ENCODE measurements at regions not wholly inside any gene's neighbourhood (a gene's known extent, or its start where the extent isn't known, plus 50 kb on each side); places are given as distances from the start of the nearest gene placed in this dataset.
"Not testable (repeated sequence)": the region's sequence is repeated elsewhere in the genome, so short reads cannot be mapped to it uniquely, and the experiment has no call there.

DNA sequence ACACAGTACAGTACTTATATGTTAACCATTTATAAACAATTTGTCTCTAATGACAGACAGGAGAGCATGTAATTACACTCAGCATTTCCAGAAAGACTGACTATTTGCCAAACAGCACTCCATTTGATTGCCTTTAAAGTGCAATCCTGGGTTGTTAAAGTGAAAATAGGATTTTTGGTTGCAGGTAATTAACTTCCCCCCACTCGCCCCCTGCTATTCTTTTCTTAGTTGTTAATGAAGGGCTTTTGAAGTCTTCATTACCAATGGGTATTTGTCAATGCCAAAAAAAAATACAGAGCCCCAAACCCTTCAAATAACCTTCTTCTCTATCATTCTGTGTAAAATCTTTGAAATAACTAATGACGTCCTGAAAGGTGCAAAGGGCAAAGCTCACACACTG is 825.6 kb downstream of the STPG2 start:
- DNase-seq (ENCODE audit: low spot score): no peak
- in situ Hi-C loops (cut with HindIII; ENCODE audit: low sequenced_read_pairs): no loop called here

DNA sequence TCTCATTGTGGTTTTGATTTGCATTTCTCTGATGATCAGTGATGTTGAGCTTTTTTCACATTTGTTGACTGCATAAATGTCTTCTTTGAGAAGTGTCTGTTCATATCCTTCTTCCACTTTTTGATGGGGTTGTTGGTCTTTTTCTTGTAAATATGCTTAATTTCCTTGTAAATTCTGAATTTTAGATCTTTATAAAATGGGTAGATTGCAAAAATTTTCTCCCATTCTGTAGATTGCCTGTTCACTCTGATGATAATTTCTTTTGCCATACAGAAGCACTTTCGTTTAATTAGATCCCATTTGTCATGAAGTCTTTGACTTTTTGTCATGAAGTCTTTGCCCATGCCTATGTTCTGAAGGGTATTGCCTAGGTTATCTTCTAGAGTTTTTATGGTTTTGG is 817.5 kb downstream of the STPG2 start:
- DNase-seq (ENCODE audit: low spot score); in situ Hi-C loops (cut with HindIII; ENCODE audit: low sequenced_read_pairs): not testable (repeated sequence)

GRCh38 chr4:97330917-97331316 is 812.4 kb downstream of the STPG2 start:
- no peak for DNase-seq (ENCODE audit: low spot score)
- in situ Hi-C loops (cut with HindIII; ENCODE audit: low sequenced_read_pairs): no loop called here

- DNase-seq (ENCODE audit: low spot score): no peak
- in situ Hi-C loops (cut with HindIII; ENCODE audit: low sequenced_read_pairs): no loop called here
Measured at GRCh38 chr4:97334348-97334747, 808.9 kb downstream of the STPG2 start.

DNA sequence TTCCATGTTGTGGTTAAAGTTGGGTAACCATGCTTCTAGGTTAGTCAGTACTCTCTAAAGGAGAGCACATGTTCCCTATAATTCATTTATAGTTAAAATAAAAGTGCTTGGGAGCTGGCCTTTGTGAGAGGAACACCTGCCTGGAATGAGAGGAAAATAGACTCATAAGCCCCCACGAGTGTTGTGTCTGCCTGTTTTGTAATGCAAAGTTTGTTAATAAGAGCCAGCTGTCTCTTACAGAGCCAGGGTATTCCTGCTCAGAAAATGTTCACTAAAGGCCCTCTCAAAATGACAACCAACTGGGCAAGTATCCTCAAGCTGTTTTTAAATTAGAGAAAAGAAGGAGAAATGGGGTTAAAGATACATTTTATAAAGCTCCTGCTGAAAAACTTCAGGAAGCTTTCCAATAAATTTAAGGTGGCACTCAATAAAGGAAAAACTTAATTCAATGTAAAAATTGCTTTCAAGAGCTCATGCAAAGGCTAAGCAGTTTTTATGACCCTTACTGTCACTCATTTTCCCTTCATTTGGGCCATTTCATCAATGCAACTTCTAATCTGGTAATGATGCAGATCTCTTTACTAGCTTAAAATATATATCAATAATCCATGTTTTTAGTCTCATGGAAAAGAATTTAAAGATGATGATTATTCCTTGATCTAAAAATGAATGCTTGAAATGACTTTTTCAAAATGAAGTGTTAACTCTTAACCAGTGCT is 793.6 kb downstream of the STPG2 start:
- DNase-seq (ENCODE audit: low spot score): no peak
- in situ Hi-C loops (cut with HindIII; ENCODE audit: low sequenced_read_pairs): no loop called here

- no peak for DNase-seq (ENCODE audit: low spot score)
- in situ Hi-C loops (cut with HindIII; ENCODE audit: low sequenced_read_pairs): no loop called here
Measured at GRCh38 chr4:97353876-97354275, 789.4 kb downstream of the STPG2 start.

- in situ Hi-C loops (cut with HindIII; ENCODE audit: low sequenced_read_pairs): no loop called here
- no peak for DNase-seq (ENCODE audit: low spot score)
Measured at GRCh38 chr4:97359826-97360225, 783.5 kb downstream of the STPG2 start.

DNA sequence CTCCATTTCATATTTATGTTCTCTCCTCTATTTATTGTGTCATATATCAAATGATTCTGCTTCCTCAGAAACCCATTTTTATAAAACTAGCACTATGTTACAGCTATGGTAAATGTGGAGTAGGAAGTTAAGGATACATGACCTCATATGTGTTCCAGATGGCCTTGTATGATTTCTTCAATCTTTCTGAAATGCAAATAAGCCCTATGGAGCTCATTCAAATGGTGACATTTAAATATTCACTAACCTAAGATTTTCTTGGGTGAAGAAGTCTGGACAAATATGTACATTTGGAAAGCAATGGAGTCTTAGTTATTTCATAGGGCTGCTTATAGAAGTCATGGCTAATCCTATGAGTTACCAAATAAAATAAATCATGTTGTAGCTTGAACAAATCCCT is 782.5 kb downstream of the STPG2 start:
- no peak for DNase-seq (ENCODE audit: low spot score)
- in situ Hi-C loops (cut with HindIII; ENCODE audit: low sequenced_read_pairs): no loop called here

DNA sequence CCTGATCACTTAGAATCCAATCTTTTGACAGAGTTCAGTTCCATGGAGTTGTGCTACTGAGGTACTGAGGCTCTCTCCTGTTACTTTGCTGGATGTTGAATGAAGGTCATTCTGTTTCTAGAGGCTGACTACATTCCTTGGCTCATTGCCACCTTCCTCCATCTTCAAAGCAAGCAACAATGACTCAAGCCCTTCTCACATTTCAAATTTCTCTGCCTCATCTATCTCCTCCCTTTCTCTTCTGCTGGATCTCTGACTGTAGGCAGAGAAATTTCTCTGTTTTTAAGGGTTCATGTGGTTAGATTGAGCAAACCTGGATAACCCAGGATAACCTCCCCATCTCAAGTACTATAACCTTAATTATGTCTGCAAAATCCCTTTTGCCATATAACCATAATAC is 775.4 kb downstream of the STPG2 start:
- no peak for DNase-seq (ENCODE audit: low spot score)
- in situ Hi-C loops (cut with HindIII; ENCODE audit: low sequenced_read_pairs): no loop called here

DNA sequence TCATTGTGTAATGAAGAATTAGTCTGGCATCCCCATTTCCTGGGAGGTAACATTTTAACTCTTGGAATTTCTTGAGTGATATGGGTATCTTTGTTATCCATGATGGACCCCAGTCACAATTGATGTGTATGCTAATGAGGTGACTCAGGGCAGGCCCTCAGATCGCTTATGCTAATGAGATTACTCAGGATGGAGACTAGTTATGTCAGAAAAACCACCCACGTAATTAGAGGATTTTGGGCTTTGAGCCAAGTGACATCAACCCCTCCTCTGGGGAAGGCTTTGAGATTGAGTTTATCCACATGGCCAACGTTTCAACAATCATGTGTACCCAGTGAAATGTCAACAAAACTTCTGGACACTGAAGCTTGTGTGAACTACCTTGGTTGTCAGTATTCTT is 772.7 kb downstream of the STPG2 start:
- in situ Hi-C loops (cut with HindIII; ENCODE audit: low sequenced_read_pairs): no loop called here
- DNase-seq (ENCODE audit: low spot score): no peak

DNA sequence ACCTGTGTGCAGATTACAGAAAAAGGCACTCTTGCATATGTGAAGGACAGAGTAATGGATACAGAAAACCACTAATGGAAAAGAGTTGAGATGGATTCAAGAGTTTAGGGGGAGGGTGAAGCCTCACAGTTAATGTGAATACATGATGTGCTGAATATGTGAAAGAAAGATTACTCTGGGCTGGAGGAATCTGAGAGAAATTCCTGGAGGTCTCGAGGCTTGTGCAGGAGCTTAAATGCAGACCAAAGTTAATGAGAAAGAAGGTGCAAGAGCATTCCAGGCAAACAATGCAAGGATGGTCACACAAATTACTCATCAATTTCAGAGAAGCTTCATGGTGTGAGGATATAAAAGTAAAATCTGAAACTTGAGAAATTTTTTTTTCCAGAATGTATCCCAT is 768.8 kb downstream of the STPG2 start:
- in situ Hi-C loops (cut with HindIII; ENCODE audit: low sequenced_read_pairs): no loop called here
- DNase-seq (ENCODE audit: low spot score): no peak

- DNase-seq (ENCODE audit: low spot score): no peak
- in situ Hi-C loops (cut with HindIII; ENCODE audit: low sequenced_read_pairs): no loop called here
Measured at GRCh38 chr4:97386969-97387368, 756.3 kb downstream of the STPG2 start.

GRCh38 chr4:97394653-97395052 is 748.6 kb downstream of the STPG2 start:
- in situ Hi-C loops (cut with HindIII; ENCODE audit: low sequenced_read_pairs): no loop called here
- DNase-seq (ENCODE audit: low spot score): no peak

DNA sequence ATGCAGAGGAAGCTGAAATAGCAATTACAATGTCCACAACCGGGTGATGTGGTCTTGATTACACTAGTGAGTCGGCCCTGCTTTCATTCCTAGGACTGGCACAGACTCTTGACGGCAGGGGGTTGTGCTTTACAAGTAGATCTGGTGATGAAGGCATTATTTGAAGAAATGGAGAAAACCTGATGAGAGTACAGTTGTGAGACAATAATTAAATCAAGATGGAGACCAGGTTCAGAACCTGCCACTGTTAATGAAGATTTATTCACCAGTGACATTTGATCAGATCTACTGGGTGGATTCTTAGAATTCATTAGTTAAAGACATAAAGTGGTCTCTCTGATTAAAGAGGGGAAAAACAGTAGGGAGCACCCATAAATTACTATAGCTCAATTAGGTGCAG is 747.2 kb downstream of the STPG2 start:
- DNase-seq (ENCODE audit: low spot score): no peak
- in situ Hi-C loops (cut with HindIII; ENCODE audit: low sequenced_read_pairs): no loop called here

GRCh38 chr4:97396605-97397004 is 746.7 kb downstream of the STPG2 start:
- in situ Hi-C loops (cut with HindIII; ENCODE audit: low sequenced_read_pairs): no loop called here
- no peak for DNase-seq (ENCODE audit: low spot score)

DNA sequence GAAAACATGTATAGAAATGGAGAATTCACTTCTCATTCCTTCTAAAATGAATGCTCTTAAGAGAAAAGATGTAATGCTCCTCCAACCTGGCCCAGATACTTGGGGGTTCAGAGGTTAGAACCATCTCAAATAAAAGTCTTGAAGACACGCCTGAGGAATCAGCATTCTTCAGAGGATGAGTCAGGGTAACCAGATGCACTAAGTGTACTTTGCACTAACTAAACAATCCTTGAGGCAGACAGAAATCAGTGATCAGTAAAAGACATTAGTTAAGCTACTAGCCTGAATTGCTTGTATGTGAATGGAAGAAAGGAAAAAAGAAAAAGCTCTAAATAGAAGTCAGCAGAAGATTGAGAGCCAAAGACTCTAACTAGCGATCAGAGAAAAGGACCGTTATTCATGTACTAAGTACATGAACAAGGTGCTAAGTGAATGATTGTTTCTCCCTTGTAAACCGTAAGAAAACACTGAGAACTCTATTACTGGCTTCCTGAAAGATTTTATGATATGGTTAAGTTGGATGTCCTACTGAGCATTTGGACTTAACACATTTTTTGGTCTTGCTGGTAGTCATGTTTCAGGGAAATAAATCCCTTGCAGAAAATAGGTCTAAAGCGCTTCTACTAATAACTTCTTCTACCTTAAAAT is 738.3 kb downstream of the STPG2 start:
- in situ Hi-C loops (cut with HindIII; ENCODE audit: low sequenced_read_pairs): no loop called here
- no peak for DNase-seq (ENCODE audit: low spot score)

GRCh38 chr4:97411356-97411755 is 731.9 kb downstream of the STPG2 start:
- DNase-seq (ENCODE audit: low spot score): no peak
- in situ Hi-C loops (cut with HindIII; ENCODE audit: low sequenced_read_pairs): no loop called here

DNA sequence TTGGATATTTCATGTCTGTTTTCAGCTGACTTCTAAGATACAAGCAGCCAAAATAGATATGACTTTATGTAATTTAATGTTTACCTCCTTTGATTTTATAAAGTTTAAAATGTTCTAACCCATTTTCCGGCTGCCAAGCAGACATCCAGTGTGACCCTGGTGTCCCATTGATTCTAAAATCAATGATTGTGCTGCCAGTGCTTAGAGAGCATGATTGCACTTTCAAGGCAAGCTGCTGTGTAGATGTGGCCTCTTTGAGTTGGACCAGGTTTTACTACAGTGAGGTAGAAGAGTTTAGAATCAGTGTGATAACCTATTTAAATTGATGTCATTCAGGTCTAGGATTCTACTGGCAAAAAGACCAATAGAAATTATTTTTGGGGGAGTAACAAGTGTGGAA is 730.9 kb downstream of the STPG2 start:
- DNase-seq (ENCODE audit: low spot score): no peak
- in situ Hi-C loops (cut with HindIII; ENCODE audit: low sequenced_read_pairs): no loop called here

GRCh38 chr4:97414161-97414560 is 729.1 kb downstream of the STPG2 start:
- no peak for DNase-seq (ENCODE audit: low spot score)

GRCh38 chr4:97432551-97432950 is 710.7 kb downstream of the STPG2 start:
- in situ Hi-C loops (cut with HindIII; ENCODE audit: low sequenced_read_pairs): no loop called here
- DNase-seq (ENCODE audit: low spot score): no peak

More at GRCh38 chr4:97414161-97414560, 729.1 kb downstream of the STPG2 start:
- in situ Hi-C loops (cut with HindIII; ENCODE audit: low sequenced_read_pairs): no loop called here
